Smooth muscle cell (in vitro differentiated cells): ENCODE measurements at regions not wholly inside any gene's neighbourhood (a gene's known extent, or its start where the extent isn't known, plus 50 kb on each side); places are given as distances from the start of the nearest gene placed in this dataset.

Source experiments
- DNase-seq: peaks from one replicate; lab custom pipeline; 2025; ENCODE audit not compliant: unreplicated experiment; lab: John Stamatoyannopoulos, UW
- H2AFZ ChIP-seq: fragments of 200-600 bp; sonication (generic); 2 replicates; pipeline ENCODE4 v1.6.0; 2016; ENCODE audit warnings: antibody characterized with exemption, low read depth, mild to moderate bottlenecking
- H3F3A ChIP-seq: fragments of 200-600 bp; sonication (generic); 2 replicates; pipeline ENCODE4 v1.6.0; 2017; ENCODE audit warnings: antibody characterized with exemption, low read depth
- H3K27ac ChIP-seq: fragments of 200-600 bp; sonication (generic); 2 replicates; pipeline ENCODE4 v1.5.1; 2016; ENCODE audit warnings: low read depth, mild to moderate bottlenecking
- H3K27me3 ChIP-seq: fragments of 200-600 bp; sonication (generic); 2 replicates; pipeline ENCODE4 v1.6.1; 2016; ENCODE audit warnings: low read depth, mild to moderate bottlenecking
- H3K36me3 ChIP-seq: fragments of 200-600 bp; sonication (generic); 2 replicates; pipeline ENCODE4 v1.5.1; 2016; ENCODE audit warnings: low read depth
- H3K4me1 ChIP-seq: fragments of 200-600 bp; sonication (generic); 2 replicates; pipeline ENCODE4 v1.5.1; 2016; ENCODE audit warnings: low read depth
- H3K4me2 ChIP-seq: fragments of 200-600 bp; sonication (generic); 2 replicates; pipeline ENCODE4 v1.6.0; 2016; ENCODE audit warnings: mild to moderate bottlenecking
- H3K4me3 ChIP-seq: fragments of 200-600 bp; sonication (generic); 2 replicates; pipeline ENCODE4 v1.5.1; 2016; ENCODE audit warnings: mild to moderate bottlenecking
- H3K79me2 ChIP-seq: fragments of 200-600 bp; sonication (generic); 2 replicates; pipeline ENCODE4 v1.6.0; 2016; ENCODE audit warnings: low read depth, mild to moderate bottlenecking
- H3K9ac ChIP-seq: fragments of 200-600 bp; sonication (generic); 2 replicates; pipeline ENCODE4 v1.6.0; 2016; ENCODE audit warnings: low read depth
- H3K9me3 ChIP-seq: fragments of 200-600 bp; sonication (generic); replicated peaks from 2 replicates; pipeline ENCODE4 v1.5.1; 2016; ENCODE audit warnings: low read depth
- H4K20me1 ChIP-seq: fragments of 200-600 bp; sonication (generic); 2 replicates; pipeline ENCODE4 v1.6.0; 2016; ENCODE audit warnings: low read depth
- CTCF ChIP-seq: fragments of 200-600 bp; sonication (generic); IDR thresholded peaks from 2 replicates; pipeline ENCODE4 v1.5.1; 2017; ENCODE audit warnings: borderline replicate concordance, mild to moderate bottlenecking, antibody characterized with exemption; ENCODE audit not compliant: insufficient read depth, poor library complexity, severe bottlenecking
- WGBS: methylation state at CpG from one replicate; pipeline ENCODE4 v1.1.7; 2016; ENCODE audit warnings: low lambda C conversion rate; 5-methylcytosine and 5-hydroxymethylcytosine counted together

GRCh38 chr13:30559274-30559673 lies 58.4 kb upstream of the USPL1 start:
- Histone ChIP-seq H3F3A (no peaks in the 10 kb centered on the region), H3K9me3 (no peaks in the 10 kb centered on the region), H3K27ac (no peak overlapping the region), H2AFZ (no peak overlapping the region), H3K9ac (no peak overlapping the region), H3K36me3 (no peaks in the 10 kb centered on the region), H3K4me3 (no peak overlapping the region), H3K4me1 (no peaks in the 10 kb centered on the region), H3K4me2 (no peak overlapping the region), H3K27me3 (no peaks in the 10 kb centered on the region), H3K79me2 (no peaks in the 10 kb centered on the region), H4K20me1 (no peaks in the 10 kb centered on the region)
- no peak for TF ChIP-seq CTCF
- no peak for DNase-seq
- WGBS: 68% methylated on average over 4 of the region's 4 CpGs

- Histone ChIP-seq H3K36me3 (no peaks in the 10 kb centered on the region), H4K20me1 (no peaks in the 10 kb centered on the region), H3K9me3 (no peaks in the 10 kb centered on the region), H3F3A (no peaks in the 10 kb centered on the region), H3K79me2 (no peaks in the 10 kb centered on the region), H2AFZ (no peak overlapping the region), H3K4me2 (no peak overlapping the region), H3K27me3 (no peaks in the 10 kb centered on the region), H3K9ac (no peak overlapping the region), H3K4me3 (no peak overlapping the region), H3K27ac (no peak overlapping the region), H3K4me1 (no peaks in the 10 kb centered on the region)
- DNase-seq: no peak
- TF ChIP-seq CTCF: no peak
- 69% methylated on average over 6 of the region's 6 CpGs for WGBS
These were observed 57.5 kb upstream of the USPL1 start for GRCh38 chr13:30560212-30560611.

- Histone ChIP-seq H3K4me3 (no peak overlapping the region), H4K20me1 (no peaks in the 10 kb centered on the region), H3K4me2 (no peak overlapping the region), H3F3A (no peaks in the 10 kb centered on the region), H2AFZ (no peak overlapping the region), H3K9me3 (no peaks in the 10 kb centered on the region), H3K9ac (no peak overlapping the region), H3K79me2 (no peaks in the 10 kb centered on the region), H3K27ac (no peak overlapping the region), H3K4me1 (no peaks in the 10 kb centered on the region), H3K36me3 (no peaks in the 10 kb centered on the region), H3K27me3 (no peaks in the 10 kb centered on the region)
- 70% methylated on average over 4 of the region's 4 CpGs for whole genome bisulfite sequencing
- no peak for DNase-seq
- TF ChIP-seq CTCF: no peak
These were observed 56.2 kb upstream of the USPL1 start for GRCh38 chr13:30561511-30561910.

- 97% methylated on average over 2 of the region's 2 CpGs for WGBS
These were observed 53.2 kb upstream of the USPL1 start for GRCh38 chr13:30564489-30564888.

More at GRCh38 chr13:30564489-30564888, 53.2 kb upstream of the USPL1 start:
- Histone ChIP-seq H3K4me1 (peaks cover 3% of the 10 kb centered on the region), H3K27ac (no peak overlapping the region), H3K27me3 (no peaks in the 10 kb centered on the region), H3K4me2 (no peak overlapping the region), H3F3A (peaks cover 4% of the 10 kb centered on the region), H2AFZ (no peak overlapping the region), H4K20me1 (no peaks in the 10 kb centered on the region), H3K9me3 (no peaks in the 10 kb centered on the region), H3K4me3 (no peak overlapping the region), H3K9ac (no peak overlapping the region), H3K79me2 (no peaks in the 10 kb centered on the region), H3K36me3 (no peaks in the 10 kb centered on the region)
- TF ChIP-seq CTCF: no peak
- no peak for DNase-seq
